Omental fat pad (tissue), 3 donors: ENCODE measurements at regions not wholly inside any gene's neighbourhood (a gene's known extent, or its start where the extent isn't known, plus 50 kb on each side); places are given as distances from the start of the nearest gene placed in this dataset.

Experiments
- ATAC-seq: fragments of 150-250 bp; one replicate; pipeline ENCODE4 v1.9.1; 2016; ENCODE audit warnings: mild to moderate bottlenecking, moderate library complexity; ENCODE audit not compliant: low FRiP score
- DNase-seq: peaks from one replicate; pipeline ENCODE4 v3.0.0-alpha.2; 2019; ENCODE audit warnings: low spot score
- TF ChIP-seq, protein P1 (sequence below), 3 donors: fragments of 450-650 bp; IDR thresholded peaks; one replicate each; pipeline ENCODE4 v1.5.1; 2016 to 2017; ENCODE audit warnings: antibody characterized with exemption in 3 of 3, mild to moderate bottlenecking in 3 of 3, moderate library complexity in 2 of 3

- ATAC-seq: no peak
- no peak for DNase-seq
- TF ChIP-seq, protein P1, sequence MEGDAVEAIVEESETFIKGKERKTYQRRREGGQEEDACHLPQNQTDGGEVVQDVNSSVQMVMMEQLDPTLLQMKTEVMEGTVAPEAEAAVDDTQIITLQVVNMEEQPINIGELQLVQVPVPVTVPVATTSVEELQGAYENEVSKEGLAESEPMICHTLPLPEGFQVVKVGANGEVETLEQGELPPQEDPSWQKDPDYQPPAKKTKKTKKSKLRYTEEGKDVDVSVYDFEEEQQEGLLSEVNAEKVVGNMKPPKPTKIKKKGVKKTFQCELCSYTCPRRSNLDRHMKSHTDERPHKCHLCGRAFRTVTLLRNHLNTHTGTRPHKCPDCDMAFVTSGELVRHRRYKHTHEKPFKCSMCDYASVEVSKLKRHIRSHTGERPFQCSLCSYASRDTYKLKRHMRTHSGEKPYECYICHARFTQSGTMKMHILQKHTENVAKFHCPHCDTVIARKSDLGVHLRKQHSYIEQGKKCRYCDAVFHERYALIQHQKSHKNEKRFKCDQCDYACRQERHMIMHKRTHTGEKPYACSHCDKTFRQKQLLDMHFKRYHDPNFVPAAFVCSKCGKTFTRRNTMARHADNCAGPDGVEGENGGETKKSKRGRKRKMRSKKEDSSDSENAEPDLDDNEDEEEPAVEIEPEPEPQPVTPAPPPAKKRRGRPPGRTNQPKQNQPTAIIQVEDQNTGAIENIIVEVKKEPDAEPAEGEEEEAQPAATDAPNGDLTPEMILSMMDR (IDR thresholded peaks at IDR 0.05): no peak
Measured at GRCh38 chr18:38076346-38077070, 510.9 kb upstream of the CELF4 start.

- no peak for DNase-seq
- TF ChIP-seq, protein P1 (IDR thresholded peaks at IDR 0.05): no peak
- no peak for ATAC-seq
Measured at GRCh38 chr18:38074298-38074876, 508.8 kb upstream of the CELF4 start.

- DNase-seq: no peak
- TF ChIP-seq, protein P1 (IDR thresholded peaks at IDR 0.05): no peak
Measured at GRCh38 chr18:38067821-38068220, 502.2 kb upstream of the CELF4 start.

GRCh38 chr18:38067086-38067485 is 501.5 kb upstream of the CELF4 start:
- DNase-seq (no peak), ATAC-seq (no peak)
- TF ChIP-seq, protein P1 (IDR thresholded peaks at IDR 0.05): no peak

More at GRCh38 chr18:38067821-38068220, 502.2 kb upstream of the CELF4 start:
- no peak for ATAC-seq

DNA sequence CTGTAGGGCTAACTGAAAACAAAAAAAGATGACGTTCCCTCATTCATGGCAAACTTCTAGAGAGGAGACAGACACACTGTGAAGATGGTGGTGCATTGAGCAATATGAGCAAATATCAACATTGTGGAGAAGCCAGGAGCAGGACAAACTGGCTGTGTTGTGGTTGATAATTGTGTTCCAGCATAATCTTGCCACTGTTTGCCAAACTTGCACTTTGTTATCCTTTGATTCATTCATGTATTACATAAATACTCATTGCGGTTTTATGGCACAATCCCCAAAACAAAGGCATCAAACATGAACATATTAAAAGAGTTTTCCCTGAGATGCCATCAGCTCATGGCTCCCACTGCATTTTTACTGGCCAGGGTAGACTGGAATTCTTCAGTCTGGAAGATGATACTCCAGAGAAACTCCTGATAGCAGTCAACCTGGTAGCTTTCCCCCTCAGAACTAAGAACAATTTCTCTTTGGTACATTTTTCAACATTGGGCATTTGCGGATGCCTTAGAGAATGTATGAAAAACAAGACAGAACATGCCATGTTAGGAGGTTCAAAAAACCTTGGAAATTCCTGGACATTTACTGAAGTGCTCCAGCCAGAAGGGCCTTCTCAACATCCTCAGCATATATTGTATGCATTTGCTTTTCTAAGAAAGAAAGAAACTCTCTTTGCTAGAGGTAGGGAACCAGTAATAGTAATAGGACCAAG is 487.4 kb upstream of the CELF4 start:
- no peak for ATAC-seq
- TF ChIP-seq, protein P1 (IDR thresholded peaks at IDR 0.05): no peak
- no peak for DNase-seq

GRCh38 chr18:38047820-38048219 is 482.2 kb upstream of the CELF4 start:
- ATAC-seq: no peak
- TF ChIP-seq, protein P1 (IDR thresholded peaks at IDR 0.05): no peak
- DNase-seq: no peak
